OCI-LY7 (cell line): ENCODE measurements at regions not wholly inside any gene's neighbourhood (a gene's known extent, or its start where the extent isn't known, plus 50 kb on each side); places are given as distances from the start of the nearest gene placed in this dataset.

ENCODE experiments used
- BruUV-seq: library from RNA; stranded (reverse); fragments of 400-500 nt; replicated peaks from 2 replicates; lab custom pipeline; 2021; lab: Mats Ljungman, UMichigan
- CTCF ChIA-PET: fragments of 300-600 bp; sonication (Branson Sonifier 250); formaldehyde crosslinking; loops from one replicate; lab custom pipeline; 2022; ENCODE audit warnings: antibody characterized with exemption; ENCODE audit not compliant: unreplicated experiment; lab: Charles Lee
- POLR2A ChIA-PET: fragments of 300-600 bp; sonication (Branson Sonifier 250); formaldehyde crosslinking; loops from one replicate; lab custom pipeline; 2022; ENCODE audit warnings: antibody characterized with exemption; lab: Charles Lee
- DNase-seq: peaks from one replicate; pipeline ENCODE4 v3.0.0-alpha.2; 2015; ENCODE audit warnings: low spot score
- H2AFZ ChIP-seq: fragments of 200-600 bp; sonication (generic), shearing (Covaris generic); 2 replicates; pipeline ENCODE4 v1.6.1; 2014; ENCODE audit warnings: mild to moderate bottlenecking, antibody characterized with exemption, low read length, moderate library complexity
- H3K27ac ChIP-seq: fragments of 200-600 bp; sonication (generic); 2 replicates; pipeline ENCODE4 v1.5.1; 2014; ENCODE audit warnings: mixed run types, low read depth, mild to moderate bottlenecking, moderate library complexity, low read length, inconsistent platforms; ENCODE audit not compliant: poor library complexity, severe bottlenecking
- H3K36me3 ChIP-seq: fragments of 200-600 bp; sonication (generic); 2 replicates; pipeline ENCODE4 v1.6.1; 2014; ENCODE audit warnings: mild to moderate bottlenecking, antibody characterized with exemption, low read length, moderate library complexity, mixed read lengths; ENCODE audit not compliant: insufficient read depth
- H3K4me1 ChIP-seq: fragments of 200-600 bp; sonication (generic); 2 replicates; pipeline ENCODE4 v1.5.1; 2014; ENCODE audit warnings: mild to moderate bottlenecking, low read length; ENCODE audit not compliant: insufficient read depth, poor library complexity, severe bottlenecking
- H3K4me2 ChIP-seq: fragments of 200-600 bp; sonication (generic); 2 replicates; pipeline ENCODE4 v1.6.1; 2014; ENCODE audit warnings: mild to moderate bottlenecking, low read length
- H3K4me3 ChIP-seq: fragments of 200-600 bp; sonication (generic); 2 replicates; pipeline ENCODE4 v1.5.1; 2014; ENCODE audit warnings: mild to moderate bottlenecking, low read depth, low read length; ENCODE audit not compliant: poor library complexity, severe bottlenecking
- H3K79me2 ChIP-seq: fragments of 200-600 bp; sonication (generic); 2 replicates; pipeline ENCODE4 v1.6.1; 2016; ENCODE audit warnings: low read depth, mild to moderate bottlenecking, low read length, moderate library complexity, mixed read lengths; ENCODE audit not compliant: insufficient read depth
- H3K9me2 ChIP-seq: fragments of 200-600 bp; sonication (generic); 2 replicates; pipeline ENCODE4 v1.6.1; 2016; ENCODE audit warnings: mild to moderate bottlenecking, low read length, mixed read lengths; ENCODE audit not compliant: insufficient read depth
- H3K9me3 ChIP-seq: fragments of 200-600 bp; sonication (generic); 2 replicates; pipeline ENCODE4 v1.6.1; 2014; ENCODE audit warnings: mild to moderate bottlenecking, mixed run types, low read length, mixed read lengths
- H4K20me1 ChIP-seq: fragments of 200-600 bp; sonication (generic); 2 replicates; pipeline ENCODE4 v1.6.1; 2014; ENCODE audit warnings: mild to moderate bottlenecking, antibody characterized with exemption, low read length, moderate library complexity, mixed read lengths; ENCODE audit not compliant: insufficient read depth
- CTCF ChIP-seq: fragments of 200-600 bp; sonication (generic); conservative IDR thresholded peaks from 2 replicates; pipeline ENCODE4 v1.5.1; 2014; ENCODE audit warnings: mild to moderate bottlenecking, antibody characterized with exemption, low read length, moderate library complexity, mixed read lengths
- EZH2phosphoT487 ChIP-seq: fragments of 200-600 bp; sonication (generic); IDR thresholded peaks from 2 replicates; pipeline ENCODE4 v1.6.1; 2018; ENCODE audit warnings: low read depth, borderline replicate concordance, mild to moderate bottlenecking, mixed run types, antibody characterized with exemption, low read length, moderate library complexity, mixed read lengths
- intact Hi-C: fragments of 100-400 bp; cut with micrococcal nuclease; formaldehyde crosslinking; loops from one replicate; pipeline ENCODE4 v1.10.0; 2022; ENCODE audit not compliant: unreplicated experiment

GRCh38 chr2:220393711-220394110 is 766.3 kb downstream of the SLC4A3 start:
- DNase-seq = no peak
- no peaks in the 10 kb centered on the region for H3K4me1 ChIP-seq
- H2AFZ ChIP-seq = no peak overlapping the region
- ChIA-PET CTCF (no interaction called here), POLR2A (interaction anchor here (0.7 kb wide), 1 partner anchor 122 kb away, joined by 3 read pairs; no protein-coding TSS in a partner anchor)
- H3K4me2 ChIP-seq = no peak overlapping the region
- H3K9me3 ChIP-seq = no peaks in the 10 kb centered on the region
- no peaks in the 10 kb centered on the region for H3K79me2 ChIP-seq
- H3K27ac ChIP-seq = no peak overlapping the region
- intact Hi-C loops = no loop called here
- TF ChIP-seq EZH2phosphoT487 (no peak), CTCF (no peak)
- no peaks in the 10 kb centered on the region for H3K36me3 ChIP-seq
- H3K4me3 ChIP-seq = no peak overlapping the region
- no peaks in the 10 kb centered on the region for H3K9me2 ChIP-seq
- no peaks in the 10 kb centered on the region for H4K20me1 ChIP-seq
- no TSS peak for BruUV-seq

- Histone ChIP-seq H3K4me2 (no peak overlapping the region), H3K4me1 (no peaks in the 10 kb centered on the region), H3K9me3 (no peaks in the 10 kb centered on the region), H4K20me1 (no peaks in the 10 kb centered on the region), H2AFZ (no peak overlapping the region), H3K36me3 (no peaks in the 10 kb centered on the region), H3K79me2 (no peaks in the 10 kb centered on the region), H3K27ac (no peak overlapping the region), H3K4me3 (no peak overlapping the region), H3K9me2 (no peaks in the 10 kb centered on the region)
- DNase-seq = no peak
- TF ChIP-seq CTCF = no peak
- TF ChIP-seq EZH2phosphoT487 = no peak
- no TSS peak for BruUV-seq
- intact Hi-C loops = no loop called here
- ChIA-PET POLR2A (no interaction called here), CTCF (no interaction called here)
Observed at GRCh38 chr2:220394433-220394832, 767.0 kb downstream of the SLC4A3 start.

- DNase-seq = no peak
- Histone ChIP-seq H2AFZ (no peak overlapping the region), H3K4me1 (no peaks in the 10 kb centered on the region), H4K20me1 (no peaks in the 10 kb centered on the region), H3K79me2 (no peaks in the 10 kb centered on the region), H3K9me3 (no peaks in the 10 kb centered on the region), H3K9me2 (no peaks in the 10 kb centered on the region), H3K4me3 (no peak overlapping the region), H3K4me2 (no peak overlapping the region), H3K27ac (no peak overlapping the region), H3K36me3 (no peaks in the 10 kb centered on the region)
- POLR2A ChIA-PET = no interaction called here
- intact Hi-C loops = no loop called here
- CTCF ChIA-PET = no interaction called here
- TF ChIP-seq EZH2phosphoT487 (no peak), CTCF (no peak)
- no TSS peak for BruUV-seq
Observed at GRCh38 chr2:220396287-220396686, 768.9 kb downstream of the SLC4A3 start.
